ENCODE measurements at regions not wholly inside any gene's neighbourhood (a gene's known extent, or its start where the extent isn't known, plus 50 kb on each side); places are given as distances from the start of the nearest gene placed in this dataset.
A peak's percentile ranks its signal among the peaks of the same experiment; 100 is the strongest.

- DNase-seq (ENCODE audit: low read depth) = no peak
- TF ChIP-seq CTCF (IDR thresholded peaks at IDR 0.05; ENCODE audit: control insufficient read depth, insufficient read depth, low read depth, low read length, missing control alignments) = no peak
These were observed 56.0 kb downstream of the BOD1L2 start for GRCh38 chr18:57202881-57203280.

DNA sequence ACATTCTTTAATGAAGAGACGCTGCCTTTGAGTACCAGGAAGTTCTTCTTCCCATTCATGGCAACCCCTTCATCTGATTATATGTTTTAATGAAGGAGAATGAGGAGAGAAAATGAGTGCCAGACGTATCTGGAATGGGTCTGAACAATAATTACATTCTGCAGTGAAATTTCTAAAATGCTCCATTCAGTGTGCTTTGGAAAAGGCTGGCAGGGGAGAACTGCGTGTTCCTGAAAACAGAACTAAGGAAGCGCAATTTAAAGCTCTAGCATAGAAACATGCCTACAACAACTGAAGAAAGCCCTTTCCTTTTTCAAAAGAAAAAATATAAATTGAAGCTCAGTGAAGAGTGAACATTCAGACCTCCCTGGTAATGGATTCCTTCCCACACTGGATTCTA lies 58.8 kb downstream of the BOD1L2 start:
- DNase-seq (ENCODE audit: low read depth) = no peak
- no peak for TF ChIP-seq CTCF (IDR thresholded peaks at IDR 0.05; ENCODE audit: control insufficient read depth, insufficient read depth, low read depth, low read length, missing control alignments)
- H3K4me3 ChIP-seq (ENCODE audit: control insufficient read depth, low read depth, low read length) = no peak overlapping the region

More at GRCh38 chr18:57202881-57203280, 56.0 kb downstream of the BOD1L2 start:
- no peak overlapping the region for H3K4me3 ChIP-seq (ENCODE audit: control insufficient read depth, low read depth, low read length)

- TF ChIP-seq CTCF (IDR thresholded peaks at IDR 0.05; ENCODE audit: control insufficient read depth, insufficient read depth, low read depth, low read length, missing control alignments) = no peak
- no peak overlapping the region for H3K4me3 ChIP-seq (ENCODE audit: control insufficient read depth, low read depth, low read length)
- no peak for DNase-seq (ENCODE audit: low read depth)
These were observed 60.4 kb downstream of the BOD1L2 start for GRCh38 chr18:57207124-57207916.

DNA sequence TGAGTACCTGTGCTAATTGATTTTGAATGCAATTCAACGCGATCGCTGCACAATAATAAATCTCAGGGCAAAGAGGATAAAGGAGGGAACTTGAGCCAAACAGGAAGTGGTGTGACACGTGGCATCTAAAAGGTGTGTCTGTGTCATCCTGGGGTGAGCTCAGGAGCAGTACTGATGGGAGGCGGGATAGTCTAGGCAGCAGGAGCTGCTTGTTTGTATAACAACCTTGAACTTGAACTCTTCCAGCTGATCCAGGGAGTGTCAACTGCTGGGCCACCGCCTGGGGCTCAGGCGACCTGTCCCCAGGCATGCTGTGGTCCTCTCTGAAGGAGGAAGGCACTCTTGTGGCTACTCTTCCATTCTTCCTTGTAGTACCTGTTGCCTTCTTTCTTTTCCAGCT lies 61.2 kb downstream of the BOD1L2 start:
- TF ChIP-seq CTCF (IDR thresholded peaks at IDR 0.05; ENCODE audit: control insufficient read depth, insufficient read depth, low read depth, low read length, missing control alignments) = no peak
- no peak for DNase-seq (ENCODE audit: low read depth)
- no peak overlapping the region for H3K4me3 ChIP-seq (ENCODE audit: control insufficient read depth, low read depth, low read length)

- DNase-seq (ENCODE audit: low read depth) = no peak
- no peak for TF ChIP-seq CTCF (IDR thresholded peaks at IDR 0.05; ENCODE audit: control insufficient read depth, insufficient read depth, low read depth, low read length, missing control alignments)
- H3K4me3 ChIP-seq (ENCODE audit: control insufficient read depth, low read depth, low read length) = no peak overlapping the region
These were observed 62.8 kb downstream of the BOD1L2 start for GRCh38 chr18:57209713-57210106.

DNA sequence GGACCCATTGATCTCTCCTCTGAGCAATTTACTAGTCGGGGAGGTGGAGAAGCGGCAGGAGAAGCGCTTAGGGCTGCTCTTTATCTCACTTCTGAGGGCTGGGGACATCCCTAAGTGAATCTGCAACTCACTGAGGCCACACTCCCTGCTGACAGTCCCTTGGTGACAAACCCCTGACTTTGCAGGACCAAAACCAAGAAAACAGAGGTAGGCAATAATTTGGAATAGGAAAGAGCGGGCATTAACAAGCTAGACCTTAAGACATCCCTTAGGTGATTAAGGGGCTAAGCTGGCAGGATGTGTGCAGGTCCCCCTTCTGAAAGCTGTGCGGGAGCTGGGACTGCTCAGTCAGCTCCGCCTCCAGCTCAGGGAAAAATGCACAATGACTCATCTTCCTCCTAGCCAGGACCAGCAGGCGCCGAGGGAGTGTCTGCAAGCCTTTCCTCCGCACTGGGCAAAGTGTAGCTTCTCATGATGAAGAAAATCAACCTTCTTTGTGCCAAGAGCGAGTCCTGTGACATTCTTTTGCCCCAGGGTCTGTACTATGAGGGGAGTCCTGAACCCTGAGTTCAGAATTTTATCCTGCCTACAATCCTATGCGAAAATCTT lies 63.3 kb downstream of the BOD1L2 start:
- no peak for TF ChIP-seq CTCF (IDR thresholded peaks at IDR 0.05; ENCODE audit: control insufficient read depth, insufficient read depth, low read depth, low read length, missing control alignments)
- no peak overlapping the region for H3K4me3 ChIP-seq (ENCODE audit: control insufficient read depth, low read depth, low read length)
- DNase-seq (ENCODE audit: low read depth) = peak; percentile 38
